ENCODE measurements at regions not wholly inside any gene's neighbourhood (a gene's known extent, or its start where the extent isn't known, plus 50 kb on each side); places are given as distances from the start of the nearest gene placed in this dataset.

- intact Hi-C loops (cut with DNase I; ENCODE audit: low total_unique reads), result no loop called here
- no peak for DNase-seq
- H3K27ac ChIP-seq, result no peak overlapping the region
- 90 to 100% (median 94%) methylated on average over 1 of the region's 1 CpG for WGBS, 5 donors
- TF ChIP-seq CTCF (IDR thresholded peaks at IDR 0.05 in 8 of 11, conservative IDR thresholded peaks at IDR 0.05 in 3 of 11) (no peak), POLR2AphosphoS5 (IDR thresholded peaks at IDR 0.05) (no peak), POLR2A (IDR thresholded peaks at IDR 0.05) (no peak)
- no peaks in the 10 kb centered on the region for H3K27me3 ChIP-seq (replicated peaks in 1 of 7)
- no peaks in the 10 kb centered on the region for H3K36me3 ChIP-seq
- H3K4me1 ChIP-seq, result peaks cover 0 to 6% (median 0%) of the 10 kb centered on the region in 6 donors
- no peak overlapping the region for H3K4me3 ChIP-seq
- H3K9me3 ChIP-seq, result peaks cover 0 to 7% (median 4%) of the 10 kb centered on the region in 8 donors
These were observed 158.7 kb downstream of the ARRDC3 start for GRCh38 chr5:91224456-91224855.

- Histone ChIP-seq H3K36me3 (no peaks in the 10 kb centered on the region), H3K27ac (no peak overlapping the region), H3K9me3 (peaks cover 0 to 1% (median under 1%) of the 10 kb centered on the region in 8 donors), H3K27me3 (replicated peaks in 1 of 7) (no peaks in the 10 kb centered on the region), H3K4me1 (peaks cover 0 to 9% (median 0%) of the 10 kb centered on the region in 6 donors), H3K4me3 (no peak overlapping the region)
- 85 to 97% (median 94%) methylated on average over 1 of the region's 1 CpG for WGBS, 5 donors
- intact Hi-C loops (cut with DNase I; ENCODE audit: low total_unique reads), result no loop called here
- TF ChIP-seq POLR2AphosphoS5 (IDR thresholded peaks at IDR 0.05) (no peak), POLR2A (IDR thresholded peaks at IDR 0.05) (no peak), CTCF (IDR thresholded peaks at IDR 0.05 in 8 of 11, conservative IDR thresholded peaks at IDR 0.05 in 3 of 11) (no peak)
- DNase-seq, result no peak
These were observed 159.2 kb downstream of the ARRDC3 start for GRCh38 chr5:91223886-91224285.

GRCh38 chr5:91222482-91222881, 160.6 kb downstream of the ARRDC3 start:
- WGBS, 5 donors, result 92 to 96% (median 92%) methylated on average over 5 of the region's 5 CpGs
- H3K27me3 ChIP-seq (replicated peaks in 1 of 7), result no peaks in the 10 kb centered on the region
- no peaks in the 10 kb centered on the region for H3K36me3 ChIP-seq
- no peak for DNase-seq
- TF ChIP-seq POLR2A (IDR thresholded peaks at IDR 0.05) (no peak), POLR2AphosphoS5 (IDR thresholded peaks at IDR 0.05) (no peak), CTCF (IDR thresholded peaks at IDR 0.05 in 8 of 11, conservative IDR thresholded peaks at IDR 0.05 in 3 of 11) (no peak)
- H3K4me3 ChIP-seq, result no peak overlapping the region
- peaks cover 0 to 14% (median 0%) of the 10 kb centered on the region in 6 donors for H3K4me1 ChIP-seq
- intact Hi-C loops (cut with DNase I; ENCODE audit: low total_unique reads), result no loop called here
- no peaks in the 10 kb centered on the region for H3K9me3 ChIP-seq
- no peak overlapping the region for H3K27ac ChIP-seq

- intact Hi-C loops (cut with DNase I; ENCODE audit: low total_unique reads), result no loop called here
- Histone ChIP-seq H3K36me3 (no peaks in the 10 kb centered on the region), H3K27ac (no peak overlapping the region), H3K4me3 (no peak overlapping the region), H3K27me3 (replicated peaks in 1 of 7) (no peaks in the 10 kb centered on the region), H3K9me3 (no peaks in the 10 kb centered on the region), H3K4me1 (peaks cover 0 to 14% (median 0%) of the 10 kb centered on the region in 6 donors)
- no peak for TF ChIP-seq POLR2AphosphoS5 (IDR thresholded peaks at IDR 0.05)
- no peak for TF ChIP-seq CTCF (IDR thresholded peaks at IDR 0.05 in 8 of 11, conservative IDR thresholded peaks at IDR 0.05 in 3 of 11)
- TF ChIP-seq POLR2A (IDR thresholded peaks at IDR 0.05), result no peak
- no peak for DNase-seq
- 91 to 100% (median 100%) methylated on average over 1 of the region's 1 CpG for WGBS, 5 donors
These were observed 161.2 kb downstream of the ARRDC3 start for GRCh38 chr5:91221917-91222316.

Data from spleen (tissue), 11 donors.